CD4-positive, alpha-beta memory T cell (primary cell): ENCODE measurements at regions not wholly inside any gene's neighbourhood (a gene's known extent, or its start where the extent isn't known, plus 50 kb on each side); places are given as distances from the start of the nearest gene placed in this dataset.
"Not testable (repeated sequence)": the region's sequence is repeated elsewhere in the genome, so short reads cannot be mapped to it uniquely, and the experiment has no call there.

Source experiments
- CTCF ChIA-PET: fragments of 350-600 bp; sonication (Branson Sonifier 250); formaldehyde crosslinking; loops from one replicate; lab custom pipeline; 2021; ENCODE audit warnings: inconsistent platforms; ENCODE audit not compliant: partially characterized antibody; lab: Charles Lee
- POLR2A ChIA-PET: fragments of 350-600 bp; sonication (Branson Sonifier 250); formaldehyde crosslinking; loops from one replicate; lab custom pipeline; 2021; ENCODE audit not compliant: partially characterized antibody; lab: Charles Lee
- DNase-seq, 5 donors: peaks; one replicate each; pipeline versions ENCODE4 v3.0.0 to v3.0.0-alpha.2; 2020 to 2022; ENCODE audit warnings: mixed read lengths in 1 of 5
- H3K27ac ChIP-seq: one replicate; pipeline ENCODE4 v1.7.0; 2013; ENCODE audit warnings: low read depth, low read length
- H3K27me3 ChIP-seq: 2 replicates; pipeline ENCODE4 v1.7.0; 2013; ENCODE audit warnings: mild to moderate bottlenecking, low read length, moderate library complexity; ENCODE audit not compliant: insufficient read depth
- H3K36me3 ChIP-seq: 2 replicates; pipeline ENCODE4 v1.7.0; 2013; ENCODE audit warnings: mild to moderate bottlenecking, low read length, moderate library complexity; ENCODE audit not compliant: insufficient read depth
- H3K4me1 ChIP-seq: 2 replicates; pipeline ENCODE4 v1.7.0; 2013; ENCODE audit warnings: mild to moderate bottlenecking, low read length, moderate library complexity; ENCODE audit not compliant: insufficient read depth
- H3K4me3 ChIP-seq, 2 donors: one replicate each; pipeline ENCODE4 v1.7.0; 2013; ENCODE audit warnings: low read length in 2 of 2, mild to moderate bottlenecking in 1 of 2
- H3K9me3 ChIP-seq, 2 donors: one replicate each; pipeline ENCODE4 v1.7.0; 2013; ENCODE audit warnings: low read length in 2 of 2, control low read depth in 1 of 2; ENCODE audit not compliant: control insufficient read depth in 1 of 2
- H3K27ac Mint-ChIP-seq, 7 donors: one replicate each; pipeline ENCODE4 v1.8.0; 2020 to 2021; ENCODE audit warnings: mixed read lengths in 7 of 7, mild to moderate bottlenecking in 6 of 7, inconsistent platforms in 3 of 7, moderate library complexity in 3 of 7
- H3K27me3 Mint-ChIP-seq, 2 donors: one replicate each; pipeline ENCODE4 v1.8.0; 2020 to 2021; ENCODE audit warnings: mixed read lengths in 2 of 2
- H3K36me3 Mint-ChIP-seq, 2 donors: one replicate each; pipeline ENCODE4 v1.8.0; 2020 to 2021; ENCODE audit warnings: mixed read lengths in 2 of 2, inconsistent platforms in 1 of 2, mild to moderate bottlenecking in 1 of 2
- H3K4me1 Mint-ChIP-seq, 4 donors: one replicate each; pipeline ENCODE4 v1.8.0; 2020 to 2021; ENCODE audit warnings: mixed read lengths in 4 of 4, mild to moderate bottlenecking in 1 of 4
- H3K4me3 Mint-ChIP-seq, 8 donors: one replicate each; pipeline ENCODE4 v1.8.0; 2020 to 2021; ENCODE audit warnings: mixed read lengths in 8 of 8, mild to moderate bottlenecking in 7 of 8, moderate library complexity in 6 of 8, inconsistent platforms in 3 of 8
- H3K9me3 Mint-ChIP-seq, 8 donors: one replicate each; pipeline ENCODE4 v1.8.0; 2020 to 2021; ENCODE audit warnings: mixed read lengths in 8 of 8, mild to moderate bottlenecking in 5 of 8, inconsistent platforms in 3 of 8, moderate library complexity in 1 of 8
- intact Hi-C: fragments of 100-400 bp; cut with micrococcal nuclease; formaldehyde crosslinking; loops from one replicate; pipeline ENCODE4 v1.15.1; 2023

DNA sequence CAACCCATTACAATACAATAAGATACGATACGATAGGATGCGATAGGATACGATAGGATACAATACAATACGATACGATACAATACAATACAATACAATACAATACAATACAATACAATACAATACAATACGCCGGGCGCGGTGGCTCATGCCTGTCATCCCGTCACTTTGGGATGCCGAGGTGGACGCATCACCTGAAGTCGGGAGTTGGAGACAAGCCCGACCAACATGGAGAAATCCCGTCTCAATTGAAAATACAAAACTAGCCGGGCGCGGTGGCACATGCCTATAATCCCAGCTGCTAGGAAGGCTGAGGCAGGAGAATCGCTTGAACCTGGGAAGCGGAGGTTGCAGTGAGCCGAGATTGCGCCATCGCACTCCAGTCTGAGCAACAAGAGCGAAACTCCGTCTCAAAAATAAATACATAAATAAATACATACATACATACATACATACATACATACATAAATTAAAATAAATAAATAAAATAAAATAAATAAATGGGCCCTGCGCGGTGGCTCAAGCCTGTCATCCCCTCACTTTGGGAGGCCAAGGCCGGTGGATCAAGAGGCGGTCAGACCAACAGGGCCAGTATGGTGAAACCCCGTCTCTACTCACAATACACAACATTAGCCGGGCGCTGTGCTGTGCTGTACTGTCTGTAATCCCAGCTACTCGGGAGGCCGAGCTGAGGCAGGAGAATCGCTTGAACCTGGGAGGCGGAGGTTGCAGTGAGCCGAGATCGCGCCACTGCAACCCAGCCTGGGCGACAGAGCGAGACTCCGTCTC, 2092.5 kb upstream of the TPTE start:
- intact Hi-C loops, H3K27me3 Mint-ChIP-seq, H3K36me3 Mint-ChIP-seq, CTCF ChIA-PET, H3K27me3 ChIP-seq, H3K4me1 ChIP-seq, DNase-seq, H3K36me3 ChIP-seq, H3K4me3 ChIP-seq, H3K9me3 Mint-ChIP-seq, POLR2A ChIA-PET, H3K27ac Mint-ChIP-seq, H3K9me3 ChIP-seq, H3K4me3 Mint-ChIP-seq, H3K4me1 Mint-ChIP-seq, H3K27ac ChIP-seq: not testable (repeated sequence)

- DNase-seq, H3K27me3 ChIP-seq, POLR2A ChIA-PET, H3K36me3 ChIP-seq, H3K4me1 ChIP-seq, H3K27ac Mint-ChIP-seq, H3K4me1 Mint-ChIP-seq, H3K27ac ChIP-seq, H3K4me3 Mint-ChIP-seq, CTCF ChIA-PET, H3K9me3 Mint-ChIP-seq, H3K27me3 Mint-ChIP-seq, H3K4me3 ChIP-seq, H3K36me3 Mint-ChIP-seq, H3K9me3 ChIP-seq, intact Hi-C loops: not testable (repeated sequence)
Observed at GRCh38 chr21:8434710-8435109, 2086.7 kb upstream of the TPTE start.

GRCh38 chr21:8443093-8443492, 2078.3 kb upstream of the TPTE start:
- H3K27me3 Mint-ChIP-seq, H3K27ac ChIP-seq, H3K9me3 ChIP-seq, H3K9me3 Mint-ChIP-seq, intact Hi-C loops, H3K4me3 ChIP-seq, POLR2A ChIA-PET, H3K4me1 Mint-ChIP-seq, H3K36me3 ChIP-seq, H3K27me3 ChIP-seq, H3K4me3 Mint-ChIP-seq, H3K36me3 Mint-ChIP-seq, H3K27ac Mint-ChIP-seq, DNase-seq, H3K4me1 ChIP-seq, CTCF ChIA-PET: not testable (repeated sequence)

- intact Hi-C loops, DNase-seq, H3K27ac Mint-ChIP-seq, H3K4me1 Mint-ChIP-seq, H3K36me3 Mint-ChIP-seq, H3K9me3 Mint-ChIP-seq, H3K9me3 ChIP-seq, H3K4me1 ChIP-seq, H3K4me3 ChIP-seq, H3K27me3 Mint-ChIP-seq, H3K27me3 ChIP-seq, H3K27ac ChIP-seq, POLR2A ChIA-PET, CTCF ChIA-PET, H3K4me3 Mint-ChIP-seq, H3K36me3 ChIP-seq: not testable (repeated sequence)
Observed at GRCh38 chr21:8449807-8450206, 2071.6 kb upstream of the TPTE start.

GRCh38 chr21:8455279-8456128, 2065.9 kb upstream of the TPTE start:
- H3K9me3 ChIP-seq, H3K9me3 Mint-ChIP-seq, H3K36me3 ChIP-seq, H3K27ac ChIP-seq, H3K4me3 Mint-ChIP-seq, DNase-seq, H3K4me3 ChIP-seq, H3K4me1 ChIP-seq, H3K27me3 ChIP-seq, CTCF ChIA-PET, H3K27ac Mint-ChIP-seq, H3K27me3 Mint-ChIP-seq, intact Hi-C loops, POLR2A ChIA-PET, H3K36me3 Mint-ChIP-seq, H3K4me1 Mint-ChIP-seq: not testable (repeated sequence)

DNA sequence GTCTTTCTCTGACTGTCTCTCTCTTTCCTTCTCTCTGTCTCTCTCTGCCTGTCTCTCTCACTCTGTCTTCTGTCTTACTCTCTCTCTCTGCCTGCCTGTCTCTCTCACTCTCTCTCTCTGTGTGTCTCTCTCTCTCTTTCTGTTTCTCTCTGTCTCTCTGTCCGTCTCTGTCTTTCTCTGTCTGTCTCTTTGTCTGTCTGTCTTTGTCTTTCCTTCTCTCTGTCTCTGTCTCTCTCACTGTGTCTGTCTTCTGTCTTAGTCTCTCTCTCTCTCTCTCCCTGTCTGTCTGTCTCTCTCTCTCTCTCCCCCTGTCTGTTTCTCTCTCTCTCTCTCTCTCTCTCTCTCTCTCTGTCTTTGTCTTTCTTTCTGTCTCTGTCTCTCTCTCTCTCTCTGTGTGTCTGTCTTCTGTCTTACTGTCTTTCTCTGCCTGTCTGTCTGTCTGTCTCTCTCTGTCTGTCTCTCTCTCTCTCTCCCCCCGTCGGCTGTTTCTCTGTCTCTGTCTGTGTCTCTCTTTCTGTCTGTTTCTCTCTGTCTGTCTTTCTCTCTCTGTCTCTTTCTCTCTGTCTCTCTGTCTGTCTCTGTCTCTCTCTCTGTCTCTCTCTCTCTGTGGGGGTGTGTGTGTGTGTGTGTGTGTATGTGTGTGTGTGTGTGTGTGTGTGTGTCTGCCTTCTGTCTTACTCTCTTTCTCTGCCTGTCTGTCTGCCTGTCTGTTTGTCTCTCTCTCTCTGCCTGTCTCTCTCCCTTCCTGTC, 2056.8 kb upstream of the TPTE start:
- H3K9me3 ChIP-seq, H3K4me1 ChIP-seq, H3K4me1 Mint-ChIP-seq, POLR2A ChIA-PET, H3K27ac Mint-ChIP-seq, H3K36me3 ChIP-seq, intact Hi-C loops, H3K27ac ChIP-seq, H3K4me3 Mint-ChIP-seq, H3K36me3 Mint-ChIP-seq, H3K27me3 Mint-ChIP-seq, H3K4me3 ChIP-seq, H3K9me3 Mint-ChIP-seq, CTCF ChIA-PET, H3K27me3 ChIP-seq, DNase-seq: not testable (repeated sequence)

- H3K36me3 ChIP-seq, DNase-seq, H3K27ac Mint-ChIP-seq, H3K9me3 Mint-ChIP-seq, H3K4me3 Mint-ChIP-seq, H3K4me1 ChIP-seq, H3K27me3 Mint-ChIP-seq, H3K36me3 Mint-ChIP-seq, H3K27ac ChIP-seq, POLR2A ChIA-PET, CTCF ChIA-PET, H3K9me3 ChIP-seq, intact Hi-C loops, H3K4me3 ChIP-seq, H3K27me3 ChIP-seq, H3K4me1 Mint-ChIP-seq: not testable (repeated sequence)
Observed at GRCh38 chr21:8466642-8467041, 2054.7 kb upstream of the TPTE start.
